MM.1S (cell line): ENCODE measurements at regions not wholly inside any gene's neighbourhood (a gene's known extent, or its start where the extent isn't known, plus 50 kb on each side); places are given as distances from the start of the nearest gene placed in this dataset.
A peak's percentile ranks its signal among the peaks of the same experiment; 100 is the strongest.
"Not testable (repeated sequence)": the region's sequence is repeated elsewhere in the genome, so short reads cannot be mapped to it uniquely, and the experiment has no call there.

ENCODE experiments used
- DNase-seq: peaks from one replicate; pipeline ENCODE4 v3.0.0-alpha.2; 2015
- H2AFZ ChIP-seq: fragments of 300-600 bp; sonication (generic); 2 replicates; pipeline ENCODE4 v1.6.0; 2016; ENCODE audit warnings: antibody characterized with exemption, low read length
- H3F3A ChIP-seq: fragments of 300-600 bp; sonication (generic); 2 replicates; pipeline ENCODE4 v1.6.1; 2016; ENCODE audit warnings: mild to moderate bottlenecking, antibody characterized with exemption, low read length, moderate library complexity, mixed read lengths; ENCODE audit not compliant: insufficient read depth
- H3K27ac ChIP-seq: fragments of 300-600 bp; sonication (generic); 2 replicates; pipeline ENCODE4 v1.5.1; 2016; ENCODE audit warnings: mild to moderate bottlenecking, low read length
- H3K27me3 ChIP-seq: fragments of 300-600 bp; sonication (generic); replicated peaks from 2 replicates; pipeline ENCODE4 v1.6.0; 2016; ENCODE audit warnings: low read length; ENCODE audit not compliant: insufficient read depth
- H3K36me3 ChIP-seq: fragments of 300-600 bp; sonication (generic); replicated peaks from 2 replicates; pipeline ENCODE4 v1.6.1; 2016; ENCODE audit warnings: mild to moderate bottlenecking, low read length, mixed read lengths; ENCODE audit not compliant: insufficient read depth
- H3K4me1 ChIP-seq: fragments of 300-600 bp; sonication (generic); 2 replicates; pipeline ENCODE4 v1.6.1; 2016; ENCODE audit warnings: low read length, mixed read lengths
- H3K4me2 ChIP-seq: fragments of 300-600 bp; sonication (generic); 2 replicates; pipeline ENCODE4 v1.6.0; 2016; ENCODE audit warnings: low read depth, low read length
- H3K4me3 ChIP-seq: fragments of 300-600 bp; sonication (generic); 2 replicates; pipeline ENCODE4 v1.5.1; 2016; ENCODE audit warnings: low read length, mixed read lengths
- H3K79me2 ChIP-seq: fragments of 300-600 bp; sonication (generic); 2 replicates; pipeline ENCODE4 v1.6.1; 2016; ENCODE audit warnings: mixed run types, low read length, mixed read lengths
- H3K9ac ChIP-seq: fragments of 300-600 bp; sonication (generic); 2 replicates; pipeline ENCODE4 v1.6.1; 2016; ENCODE audit warnings: low read length, mixed read lengths
- H3K9me2 ChIP-seq: fragments of 300-600 bp; sonication (generic); replicated peaks from 2 replicates; pipeline ENCODE4 v1.6.1; 2016; ENCODE audit warnings: mild to moderate bottlenecking, low read length, mixed read lengths; ENCODE audit not compliant: insufficient read depth
- H3K9me3 ChIP-seq: fragments of 300-600 bp; sonication (generic); replicated peaks from 2 replicates; pipeline ENCODE4 v1.6.1; 2016; ENCODE audit warnings: mild to moderate bottlenecking, low read length, mixed read lengths; ENCODE audit not compliant: insufficient read depth
- H4K20me1 ChIP-seq: fragments of 300-600 bp; sonication (generic); 2 replicates; pipeline ENCODE4 v1.6.1; 2016; ENCODE audit warnings: mild to moderate bottlenecking, low read length, moderate library complexity, mixed read lengths; ENCODE audit not compliant: insufficient read depth
- CTCF ChIP-seq: fragments of 300-600 bp; sonication (generic); IDR thresholded peaks from 2 replicates; pipeline ENCODE4 v1.5.1; 2016; ENCODE audit warnings: antibody characterized with exemption, low read length, mixed read lengths

- not testable (repeated sequence) for H3K9me2 ChIP-seq, H4K20me1 ChIP-seq, H2AFZ ChIP-seq, H3K27ac ChIP-seq, H3K36me3 ChIP-seq, H3K27me3 ChIP-seq, H3K4me2 ChIP-seq, H3K9ac ChIP-seq, H3K79me2 ChIP-seq, H3F3A ChIP-seq, H3K4me1 ChIP-seq, H3K4me3 ChIP-seq, H3K9me3 ChIP-seq
- peak; percentile 43 for TF ChIP-seq CTCF
- peak; percentile 57 for DNase-seq
Measured at GRCh38 chr2:89205153-89205552, 513.7 kb downstream of the RPIA start.

GRCh38 chr2:89208144-89208932, 516.9 kb downstream of the RPIA start:
- not testable (repeated sequence) for H3K9me3 ChIP-seq, H3K4me3 ChIP-seq, H3K9me2 ChIP-seq, H2AFZ ChIP-seq, H3K79me2 ChIP-seq, H3K36me3 ChIP-seq, H3K4me1 ChIP-seq, H4K20me1 ChIP-seq, H3K9ac ChIP-seq, H3K27me3 ChIP-seq, H3K27ac ChIP-seq, H3F3A ChIP-seq, DNase-seq, H3K4me2 ChIP-seq

GRCh38 chr2:89213151-89213550, 521.7 kb downstream of the RPIA start:
- H3K4me2 ChIP-seq, H3K36me3 ChIP-seq: not testable (repeated sequence)
- peak; percentile 50 for DNase-seq

GRCh38 chr2:89213811-89214210, 522.3 kb downstream of the RPIA start:
- not testable (repeated sequence) for DNase-seq, H3K27me3 ChIP-seq, H3K36me3 ChIP-seq

More at GRCh38 chr2:89213151-89213550, 521.7 kb downstream of the RPIA start:
- H3K9ac ChIP-seq, H3K9me3 ChIP-seq, H3F3A ChIP-seq, H3K27me3 ChIP-seq, H3K79me2 ChIP-seq, H3K4me1 ChIP-seq, H3K27ac ChIP-seq, H2AFZ ChIP-seq, H4K20me1 ChIP-seq, H3K9me2 ChIP-seq, H3K4me3 ChIP-seq: not testable (repeated sequence)
- peak; percentile 21 for TF ChIP-seq CTCF

GRCh38 chr2:89221474-89221873, 530.0 kb downstream of the RPIA start:
- H3K79me2 ChIP-seq, H4K20me1 ChIP-seq, H3K4me2 ChIP-seq, H3K9me2 ChIP-seq, H3K27ac ChIP-seq, DNase-seq, H3K27me3 ChIP-seq, H3F3A ChIP-seq, H3K4me3 ChIP-seq, H3K36me3 ChIP-seq, H3K4me1 ChIP-seq, H3K9ac ChIP-seq, H3K9me3 ChIP-seq, H2AFZ ChIP-seq: not testable (repeated sequence)

More at GRCh38 chr2:89213811-89214210, 522.3 kb downstream of the RPIA start:
- H3K4me3 ChIP-seq, H4K20me1 ChIP-seq, H3K27ac ChIP-seq, H3K9ac ChIP-seq, H2AFZ ChIP-seq, H3K9me2 ChIP-seq, H3K4me1 ChIP-seq, H3K9me3 ChIP-seq, H3K79me2 ChIP-seq, H3F3A ChIP-seq, H3K4me2 ChIP-seq: not testable (repeated sequence)

GRCh38 chr2:89222063-89222732, 530.7 kb downstream of the RPIA start:
- not testable (repeated sequence) for H3K79me2 ChIP-seq, H3K4me3 ChIP-seq, H3K27me3 ChIP-seq, H3K27ac ChIP-seq, H3K9ac ChIP-seq, H3K9me3 ChIP-seq, H4K20me1 ChIP-seq, H3F3A ChIP-seq, H3K4me2 ChIP-seq, H3K9me2 ChIP-seq, H3K4me1 ChIP-seq, H2AFZ ChIP-seq, H3K36me3 ChIP-seq, DNase-seq
